RWPE1 (cell line): ENCODE measurements at regions not wholly inside any gene's neighbourhood (a gene's known extent, or its start where the extent isn't known, plus 50 kb on each side); places are given as distances from the start of the nearest gene placed in this dataset.

Experiments
- CTCF ChIA-PET: fragments of 350-600 bp; sonication (Branson Sonifier 250); formaldehyde crosslinking; extraction: SDS; loops from one replicate; lab custom pipeline; 2021; lab: Yijun Ruan, JAX
- POLR2A ChIA-PET: fragments of 400-600 bp; formaldehyde crosslinking; extraction: SDS; loops from one replicate; lab custom pipeline; 2020; ENCODE audit warnings: antibody characterized with exemption; ENCODE audit not compliant: low non-redundant PET; lab: Yijun Ruan, JAX
- DNase-seq: peaks from one replicate; pipeline ENCODE4 v3.0.0; 2012; ENCODE audit warnings: low spot score
- H3K27ac ChIP-seq: fragments of 450-650 bp; 2 replicates; pipeline ENCODE4 v1.5.1; 2017
- CTCF ChIP-seq: fragments of 450-650 bp; conservative IDR thresholded peaks from 2 replicates; pipeline ENCODE4 v1.5.1; 2017; ENCODE audit warnings: low read depth, mild to moderate bottlenecking

GRCh38 chr22:19612866-19613572, 88.8 kb upstream of the CLDN5 start:
- no peak for TF ChIP-seq CTCF
- CTCF ChIA-PET, result no interaction called here
- DNase-seq, result no peak
- POLR2A ChIA-PET, result no interaction called here
- no peak overlapping the region for H3K27ac ChIP-seq

- ChIA-PET CTCF (no interaction called here), POLR2A (no interaction called here)
- no peak overlapping the region for H3K27ac ChIP-seq
- no peak for DNase-seq
- no peak for TF ChIP-seq CTCF
Measured at GRCh38 chr22:19614536-19614863, 90.3 kb upstream of the CLDN5 start.

GRCh38 chr22:19615001-19615461, 90.8 kb upstream of the CLDN5 start:
- POLR2A ChIA-PET, result no interaction called here
- no peak overlapping the region for H3K27ac ChIP-seq
- CTCF ChIA-PET, result no interaction called here
- DNase-seq, result no peak
- no peak for TF ChIP-seq CTCF

- CTCF ChIA-PET, result no interaction called here
Measured at GRCh38 chr22:19615867-19616581, 91.8 kb upstream of the CLDN5 start.

GRCh38 chr22:19619144-19620009, 94.9 kb upstream of the SEPTIN5 start:
- no peak for TF ChIP-seq CTCF
- DNase-seq, result no peak
- ChIA-PET POLR2A (no interaction called here), CTCF (interaction anchor here (0.7 kb wide), 1 partner anchor 113 kb away, joined by 5 read pairs; no protein-coding TSS in a partner anchor)
- no peak overlapping the region for H3K27ac ChIP-seq

More at GRCh38 chr22:19615867-19616581, 91.8 kb upstream of the CLDN5 start:
- POLR2A ChIA-PET, result no interaction called here
- no peak overlapping the region for H3K27ac ChIP-seq
- no peak for TF ChIP-seq CTCF
- no peak for DNase-seq

- no peak for DNase-seq
- no peak overlapping the region for H3K27ac ChIP-seq
- ChIA-PET CTCF (no interaction called here), POLR2A (no interaction called here)
- TF ChIP-seq CTCF, result no peak
Measured at GRCh38 chr22:19620742-19621371, 93.4 kb upstream of the SEPTIN5 start.
